GM23338 (cell line): ENCODE measurements at regions not wholly inside any gene's neighbourhood (a gene's known extent, or its start where the extent isn't known, plus 50 kb on each side); places are given as distances from the start of the nearest gene placed in this dataset.

Experiments used
- CREB1 ChIP-seq: fragments of 250-450 bp; sonication (Bioruptor Pico); IDR thresholded peaks from 2 replicates; pipeline ENCODE4 v1.5.0; 2020; ENCODE audit warnings: low read depth, mild to moderate bottlenecking, moderate library complexity
- CTCF ChIP-seq, 2 experiments: fragments of 200-600 bp in 1 of 2; sonication (generic) in 1 of 2; conservative IDR thresholded peaks; 2 replicates each; pipeline versions ENCODE4 v1.5.1 to v1.6.1; 2016 to 2017; ENCODE audit warnings: antibody characterized with exemption in 2 of 2, low read depth in 2 of 2, mild to moderate bottlenecking in 2 of 2, moderate library complexity in 1 of 2
- EZH2 ChIP-seq: fragments of 200-600 bp; sonication (generic); IDR thresholded peaks from one replicate; pipeline ENCODE4 v1.8.0; 2017; ENCODE audit warnings: antibody characterized with exemption, mild to moderate bottlenecking, low read depth; ENCODE audit not compliant: unreplicated experiment
- EZH2phosphoT487 ChIP-seq: fragments of 200-600 bp; sonication (generic); IDR thresholded peaks from one replicate; pipeline ENCODE4 v1.8.1; 2018; ENCODE audit warnings: antibody characterized with exemption; ENCODE audit not compliant: unreplicated experiment
- POLR2AphosphoS5 ChIP-seq: IDR thresholded peaks from 2 replicates; pipeline ENCODE4 v1.6.1; 2016; ENCODE audit warnings: antibody characterized with exemption, low read depth
- REST ChIP-seq: IDR thresholded peaks from one replicate; pipeline ENCODE4 v1.6.1; 2018; ENCODE audit warnings: antibody characterized with exemption; ENCODE audit not compliant: unreplicated experiment
- ZNF114 ChIP-seq: fragments of 250-450 bp; sonication (Bioruptor Pico); IDR thresholded peaks from 2 replicates; pipeline ENCODE4 v1.5.0; 2020; ENCODE audit warnings: mild to moderate bottlenecking, moderate library complexity

- TF ChIP-seq EZH2 (no peak), CTCF (conservative IDR thresholded peaks at IDR 0.05; ENCODE audit: low read depth in 2 of 2) (no peak), REST (no peak), CREB1 (CRISPR knock-in tag) (no peak), EZH2phosphoT487 (no peak), POLR2AphosphoS5 (no peak), ZNF114 (CRISPR knock-in tag) (no peak)
These were observed 185.8 kb downstream of the SNX10 start for GRCh38 chr7:26477381-26477990.
